ENCODE measurements at regions not wholly inside any gene's neighbourhood (a gene's known extent, or its start where the extent isn't known, plus 50 kb on each side); places are given as distances from the start of the nearest gene placed in this dataset.

- no peaks in the 10 kb centered on the region for H3K36me3 ChIP-seq (ENCODE audit: insufficient read depth, low read length)
- DNase-seq: no peak
- H3K4me3 ChIP-seq (ENCODE audit: low read length in 2 of 2): no peak overlapping the region
- no peaks in the 10 kb centered on the region for H3K27me3 ChIP-seq (ENCODE audit: insufficient read depth, low read length)
- no peaks in the 10 kb centered on the region for H3K27me3 Mint-ChIP-seq
- H3K9me3 ChIP-seq (ENCODE audit: control insufficient read depth in 1 of 2, low read length in 2 of 2): no peaks in the 10 kb centered on the region
- no peak overlapping the region for H3K27ac Mint-ChIP-seq
- H3K4me1 Mint-ChIP-seq: no peaks in the 10 kb centered on the region
- CTCF ChIA-PET (ENCODE audit: partially characterized antibody): no interaction called here
- POLR2A ChIA-PET (ENCODE audit: partially characterized antibody): no interaction called here
- H3K9me3 Mint-ChIP-seq: peaks cover 0 to 9% (median 3%) of the 10 kb centered on the region in 8 donors
- H3K4me1 ChIP-seq (ENCODE audit: insufficient read depth, low read length): no peaks in the 10 kb centered on the region
- H3K36me3 Mint-ChIP-seq: no peaks in the 10 kb centered on the region
- intact Hi-C loops (cut with micrococcal nuclease): no loop called here
- H3K27ac ChIP-seq (ENCODE audit: low read depth, low read length): no peak overlapping the region
- H3K4me3 Mint-ChIP-seq: no peak overlapping the region
Measured at GRCh38 chr13:60981407-60981806, 434.2 kb downstream of the PCDH20 start.

- Histone ChIP-seq H3K4me1 (ENCODE audit: insufficient read depth, low read length) (no peaks in the 10 kb centered on the region), H3K36me3 (ENCODE audit: insufficient read depth, low read length) (no peaks in the 10 kb centered on the region), H3K4me3 (ENCODE audit: low read length in 2 of 2) (no peak overlapping the region), H3K9me3 (ENCODE audit: control insufficient read depth in 1 of 2, low read length in 2 of 2) (no peaks in the 10 kb centered on the region), H3K27ac (ENCODE audit: low read depth, low read length) (no peak overlapping the region), H3K27me3 (ENCODE audit: insufficient read depth, low read length) (no peaks in the 10 kb centered on the region)
- Mint-ChIP-seq H3K4me3 (no peak overlapping the region), H3K27ac (no peak overlapping the region), H3K9me3 (peaks cover 0 to 21% (median 7%) of the 10 kb centered on the region in 8 donors), H3K4me1 (no peaks in the 10 kb centered on the region), H3K36me3 (no peaks in the 10 kb centered on the region), H3K27me3 (no peaks in the 10 kb centered on the region)
- POLR2A ChIA-PET (ENCODE audit: partially characterized antibody): no interaction called here
- intact Hi-C loops (cut with micrococcal nuclease): no loop called here
- CTCF ChIA-PET (ENCODE audit: partially characterized antibody): no interaction called here
- DNase-seq: no peak
Measured at GRCh38 chr13:60976367-60976766, 439.3 kb downstream of the PCDH20 start.

DNA sequence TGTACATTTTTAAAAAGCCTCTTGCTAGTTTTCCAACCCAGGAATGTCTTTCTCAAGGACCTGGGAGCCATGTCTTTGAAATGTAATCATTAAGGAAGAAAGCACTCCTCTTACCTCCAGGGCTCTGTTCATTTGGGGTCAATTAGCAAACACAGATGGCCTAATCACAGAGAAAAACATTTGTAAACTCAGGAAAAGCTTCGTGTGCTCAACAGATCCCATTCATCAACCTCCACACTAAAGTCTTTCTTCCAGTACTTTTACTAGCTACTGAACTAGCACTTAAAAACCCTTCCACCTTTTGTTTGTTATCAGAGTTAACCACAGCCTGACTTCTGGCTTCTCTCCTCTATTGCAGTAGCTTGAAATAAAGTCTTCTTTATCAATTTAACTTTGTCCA lies 441.4 kb downstream of the PCDH20 start:
- Histone ChIP-seq H3K4me3 (ENCODE audit: low read length in 2 of 2) (no peak overlapping the region), H3K4me1 (ENCODE audit: insufficient read depth, low read length) (no peaks in the 10 kb centered on the region), H3K36me3 (ENCODE audit: insufficient read depth, low read length) (no peaks in the 10 kb centered on the region), H3K27ac (ENCODE audit: low read depth, low read length) (no peak overlapping the region), H3K27me3 (ENCODE audit: insufficient read depth, low read length) (no peaks in the 10 kb centered on the region), H3K9me3 (ENCODE audit: control insufficient read depth in 1 of 2, low read length in 2 of 2) (no peaks in the 10 kb centered on the region)
- POLR2A ChIA-PET (ENCODE audit: partially characterized antibody): no interaction called here
- Mint-ChIP-seq H3K36me3 (no peaks in the 10 kb centered on the region), H3K4me1 (no peaks in the 10 kb centered on the region), H3K9me3 (peaks cover 0 to 21% (median 9%) of the 10 kb centered on the region in 8 donors), H3K4me3 (no peak overlapping the region), H3K27me3 (no peaks in the 10 kb centered on the region), H3K27ac (no peak overlapping the region)
- DNase-seq: no peak
- CTCF ChIA-PET (ENCODE audit: partially characterized antibody): no interaction called here
- intact Hi-C loops (cut with micrococcal nuclease): no loop called here

DNA sequence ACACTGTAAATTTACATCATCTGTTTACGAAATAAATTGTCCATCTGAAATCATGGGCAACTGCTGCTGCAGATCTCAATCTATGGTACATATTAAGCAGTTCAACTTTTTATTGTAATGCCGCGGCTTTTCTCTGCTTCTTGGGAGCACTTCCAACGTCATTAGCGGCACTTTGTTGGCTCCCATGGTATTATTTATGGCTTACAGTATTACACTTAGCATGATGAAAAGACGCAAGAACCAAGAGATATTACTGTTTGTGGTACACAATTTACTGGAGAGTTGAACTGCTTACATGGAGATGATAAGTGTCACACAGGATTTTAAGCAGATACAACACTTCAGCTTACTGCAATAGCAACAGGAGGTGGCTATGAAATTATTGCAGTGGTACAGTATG lies 442.1 kb downstream of the PCDH20 start:
- Histone ChIP-seq H3K4me3 (ENCODE audit: low read length in 2 of 2) (no peak overlapping the region), H3K27ac (ENCODE audit: low read depth, low read length) (no peak overlapping the region), H3K36me3 (ENCODE audit: insufficient read depth, low read length) (no peaks in the 10 kb centered on the region), H3K4me1 (ENCODE audit: insufficient read depth, low read length) (no peaks in the 10 kb centered on the region), H3K9me3 (ENCODE audit: control insufficient read depth in 1 of 2, low read length in 2 of 2) (no peaks in the 10 kb centered on the region), H3K27me3 (ENCODE audit: insufficient read depth, low read length) (no peaks in the 10 kb centered on the region)
- DNase-seq: no peak
- intact Hi-C loops (cut with micrococcal nuclease): no loop called here
- ChIA-PET POLR2A (ENCODE audit: partially characterized antibody) (no interaction called here), CTCF (ENCODE audit: partially characterized antibody) (no interaction called here)
- Mint-ChIP-seq H3K27ac (no peak overlapping the region), H3K4me3 (no peak overlapping the region), H3K36me3 (no peaks in the 10 kb centered on the region), H3K27me3 (no peaks in the 10 kb centered on the region), H3K9me3 (peaks cover 0 to 21% (median 8%) of the 10 kb centered on the region in 8 donors), H3K4me1 (no peaks in the 10 kb centered on the region)

DNA sequence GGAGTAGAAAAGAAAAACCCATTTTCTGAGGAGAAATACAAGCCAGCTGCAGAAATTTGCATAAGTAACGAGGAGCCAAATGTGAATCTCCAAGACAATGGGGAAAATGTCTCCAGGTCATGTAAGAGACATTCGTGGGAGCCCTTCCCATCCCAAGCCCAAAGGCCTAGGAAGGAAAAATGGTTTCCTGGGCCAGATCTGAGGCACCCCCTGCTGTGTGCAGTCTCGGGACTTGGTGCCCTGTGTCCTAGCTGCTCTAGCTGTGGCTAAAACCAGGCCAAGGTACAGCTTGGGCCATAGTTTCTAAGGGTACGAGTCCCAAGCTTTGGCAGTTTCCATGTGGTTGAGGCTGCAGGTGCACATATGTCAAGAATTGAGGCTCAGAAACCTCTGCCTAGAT lies 444.9 kb downstream of the PCDH20 start:
- intact Hi-C loops (cut with micrococcal nuclease): no loop called here
- CTCF ChIA-PET (ENCODE audit: partially characterized antibody): no interaction called here

GRCh38 chr13:60969656-60970055 lies 446.0 kb downstream of the PCDH20 start:
- Mint-ChIP-seq H3K4me1 (no peaks in the 10 kb centered on the region), H3K27ac (no peak overlapping the region), H3K4me3 (no peak overlapping the region), H3K27me3 (no peaks in the 10 kb centered on the region), H3K36me3 (no peaks in the 10 kb centered on the region), H3K9me3 (peaks cover 0 to 13% (median 3%) of the 10 kb centered on the region in 8 donors)
- CTCF ChIA-PET (ENCODE audit: partially characterized antibody): no interaction called here
- H3K4me3 ChIP-seq (ENCODE audit: low read length in 2 of 2): no peak overlapping the region
- H3K27ac ChIP-seq (ENCODE audit: low read depth, low read length): no peak overlapping the region
- H3K4me1 ChIP-seq (ENCODE audit: insufficient read depth, low read length): no peaks in the 10 kb centered on the region
- no peaks in the 10 kb centered on the region for H3K27me3 ChIP-seq (ENCODE audit: insufficient read depth, low read length)
- H3K9me3 ChIP-seq (ENCODE audit: control insufficient read depth in 1 of 2, low read length in 2 of 2): no peaks in the 10 kb centered on the region
- POLR2A ChIA-PET (ENCODE audit: partially characterized antibody): no interaction called here
- intact Hi-C loops (cut with micrococcal nuclease): no loop called here
- DNase-seq: no peak
- H3K36me3 ChIP-seq (ENCODE audit: insufficient read depth, low read length): no peaks in the 10 kb centered on the region

More for the DNA sequence above, 444.9 kb downstream of the PCDH20 start:
- H3K36me3 Mint-ChIP-seq: no peaks in the 10 kb centered on the region
- H3K9me3 Mint-ChIP-seq: peaks cover 0 to 19% (median 6%) of the 10 kb centered on the region in 8 donors
- POLR2A ChIA-PET (ENCODE audit: partially characterized antibody): no interaction called here
- Histone ChIP-seq H3K27me3 (ENCODE audit: insufficient read depth, low read length) (no peaks in the 10 kb centered on the region), H3K4me1 (ENCODE audit: insufficient read depth, low read length) (no peaks in the 10 kb centered on the region), H3K36me3 (ENCODE audit: insufficient read depth, low read length) (no peaks in the 10 kb centered on the region), H3K9me3 (ENCODE audit: control insufficient read depth in 1 of 2, low read length in 2 of 2) (no peaks in the 10 kb centered on the region), H3K4me3 (ENCODE audit: low read length in 2 of 2) (no peak overlapping the region), H3K27ac (ENCODE audit: low read depth, low read length) (no peak overlapping the region)
- H3K27ac Mint-ChIP-seq: no peak overlapping the region
- no peak for DNase-seq
- no peak overlapping the region for H3K4me3 Mint-ChIP-seq
- no peaks in the 10 kb centered on the region for H3K27me3 Mint-ChIP-seq
- H3K4me1 Mint-ChIP-seq: no peaks in the 10 kb centered on the region

- ChIA-PET POLR2A (ENCODE audit: partially characterized antibody) (no interaction called here), CTCF (ENCODE audit: partially characterized antibody) (no interaction called here)
- no peak overlapping the region for H3K27ac ChIP-seq (ENCODE audit: low read depth, low read length)
- Mint-ChIP-seq H3K4me3 (no peak overlapping the region), H3K9me3 (peaks cover 0 to 8% (median 2%) of the 10 kb centered on the region in 8 donors), H3K27ac (no peak overlapping the region), H3K27me3 (no peaks in the 10 kb centered on the region), H3K4me1 (no peaks in the 10 kb centered on the region), H3K36me3 (no peaks in the 10 kb centered on the region)
- no peaks in the 10 kb centered on the region for H3K4me1 ChIP-seq (ENCODE audit: insufficient read depth, low read length)
- H3K27me3 ChIP-seq (ENCODE audit: insufficient read depth, low read length): no peaks in the 10 kb centered on the region
- no peaks in the 10 kb centered on the region for H3K36me3 ChIP-seq (ENCODE audit: insufficient read depth, low read length)
- intact Hi-C loops (cut with micrococcal nuclease): no loop called here
- no peak for DNase-seq
- H3K4me3 ChIP-seq (ENCODE audit: low read length in 2 of 2): no peak overlapping the region
- H3K9me3 ChIP-seq (ENCODE audit: control insufficient read depth in 1 of 2, low read length in 2 of 2): no peaks in the 10 kb centered on the region
Measured at GRCh38 chr13:60959427-60959826, 456.2 kb downstream of the PCDH20 start.

DNA sequence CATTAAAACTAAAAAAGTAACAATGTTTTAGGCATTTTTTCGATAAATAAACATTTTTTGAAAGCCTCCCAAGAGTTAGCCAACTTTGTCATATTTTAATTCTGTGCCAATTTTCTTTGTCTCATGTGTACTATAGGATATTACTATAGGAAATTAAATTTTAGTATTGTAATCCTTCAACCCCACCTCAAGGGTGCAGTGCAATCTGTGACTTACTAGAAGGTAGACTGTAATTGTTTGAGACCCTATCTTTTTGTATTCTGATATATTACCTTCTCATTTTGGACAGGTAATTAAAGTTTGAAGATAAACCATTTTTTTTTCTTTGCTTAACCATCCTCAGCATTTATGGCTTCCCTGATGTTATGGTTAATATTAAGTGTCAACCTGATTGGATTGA lies 457.8 kb downstream of the PCDH20 start:
- Histone ChIP-seq H3K27ac (ENCODE audit: low read depth, low read length) (no peak overlapping the region), H3K27me3 (ENCODE audit: insufficient read depth, low read length) (no peaks in the 10 kb centered on the region), H3K4me3 (ENCODE audit: low read length in 2 of 2) (no peak overlapping the region), H3K36me3 (ENCODE audit: insufficient read depth, low read length) (no peaks in the 10 kb centered on the region), H3K9me3 (ENCODE audit: control insufficient read depth in 1 of 2, low read length in 2 of 2) (no peaks in the 10 kb centered on the region), H3K4me1 (ENCODE audit: insufficient read depth, low read length) (no peaks in the 10 kb centered on the region)
- H3K4me1 Mint-ChIP-seq: no peaks in the 10 kb centered on the region
- no peak for DNase-seq
- POLR2A ChIA-PET (ENCODE audit: partially characterized antibody): no interaction called here
- intact Hi-C loops (cut with micrococcal nuclease): no loop called here
- H3K4me3 Mint-ChIP-seq: no peak overlapping the region
- CTCF ChIA-PET (ENCODE audit: partially characterized antibody): no interaction called here
- no peaks in the 10 kb centered on the region for H3K36me3 Mint-ChIP-seq
- H3K27me3 Mint-ChIP-seq: no peaks in the 10 kb centered on the region
- peaks cover 0 to 5% (median 2%) of the 10 kb centered on the region in 8 donors for H3K9me3 Mint-ChIP-seq
- no peak overlapping the region for H3K27ac Mint-ChIP-seq

Measured in CD4-positive, alpha-beta memory T cell (primary cell).